MCF 10A (cell line): ENCODE measurements at regions not wholly inside any gene's neighbourhood (a gene's known extent, or its start where the extent isn't known, plus 50 kb on each side); places are given as distances from the start of the nearest gene placed in this dataset.
A peak's percentile ranks its signal among the peaks of the same experiment; 100 is the strongest.

Source experiments
- BruUV-seq: library from RNA; stranded (reverse); fragments of 400-500 nt; replicated peaks from 2 replicates; lab custom pipeline; 2021; lab: Mats Ljungman, UMichigan
- CTCF ChIA-PET: fragments of 300-600 bp; sonication (Branson Sonifier 250); formaldehyde crosslinking; extraction: SDS; loops from one replicate; lab custom pipeline; 2021; ENCODE audit warnings: antibody characterized with exemption, inconsistent platforms; lab: Yijun Ruan, JAX
- POLR2A ChIA-PET: fragments of 300-600, 350-650 bp; sonication (Branson Sonifier 250); formaldehyde crosslinking; extraction: SDS; loops from one replicate; lab custom pipeline; 2020; ENCODE audit warnings: antibody characterized with exemption, inconsistent platforms; lab: Yijun Ruan, JAX
- DNase-seq: peaks from one replicate; pipeline ENCODE4 v3.0.0-alpha.2; 2018; ENCODE audit not compliant: unreplicated experiment
- H3K27ac Mint-ChIP-seq: one replicate; pipeline ENCODE4 v1.8.0; 2022; ENCODE audit warnings: mild to moderate bottlenecking, low read depth, mixed read lengths; ENCODE audit not compliant: unreplicated experiment
- H3K27me3 Mint-ChIP-seq: one replicate; pipeline ENCODE4 v1.8.0; 2022; ENCODE audit warnings: mixed read lengths; ENCODE audit not compliant: insufficient read depth, unreplicated experiment
- H3K36me3 Mint-ChIP-seq: one replicate; pipeline ENCODE4 v1.8.0; 2022; ENCODE audit warnings: mild to moderate bottlenecking, moderate library complexity, mixed read lengths; ENCODE audit not compliant: insufficient read depth, unreplicated experiment
- H3K4me1 Mint-ChIP-seq: one replicate; pipeline ENCODE4 v1.8.0; 2022; ENCODE audit warnings: mixed read lengths; ENCODE audit not compliant: insufficient read depth, unreplicated experiment
- H3K4me3 Mint-ChIP-seq: one replicate; pipeline ENCODE4 v1.8.0; 2022; ENCODE audit warnings: mild to moderate bottlenecking, moderate library complexity, mixed read lengths; ENCODE audit not compliant: unreplicated experiment
- H3K9me3 Mint-ChIP-seq: one replicate; pipeline ENCODE4 v1.8.0; 2022; ENCODE audit warnings: mixed read lengths; ENCODE audit not compliant: unreplicated experiment
- intact Hi-C: fragments of 100-400 bp; cut with micrococcal nuclease; formaldehyde crosslinking; loops from 2 replicates; pipeline ENCODE4 v1.14.1; 2022
- TF ChIP-seq, protein P1 (sequence below): fragments of 200-600 bp; IDR thresholded peaks from one replicate; pipeline ENCODE4 v1.8.0; 2022; ENCODE audit warnings: antibody characterized with exemption, mild to moderate bottlenecking; ENCODE audit not compliant: unreplicated experiment

DNA sequence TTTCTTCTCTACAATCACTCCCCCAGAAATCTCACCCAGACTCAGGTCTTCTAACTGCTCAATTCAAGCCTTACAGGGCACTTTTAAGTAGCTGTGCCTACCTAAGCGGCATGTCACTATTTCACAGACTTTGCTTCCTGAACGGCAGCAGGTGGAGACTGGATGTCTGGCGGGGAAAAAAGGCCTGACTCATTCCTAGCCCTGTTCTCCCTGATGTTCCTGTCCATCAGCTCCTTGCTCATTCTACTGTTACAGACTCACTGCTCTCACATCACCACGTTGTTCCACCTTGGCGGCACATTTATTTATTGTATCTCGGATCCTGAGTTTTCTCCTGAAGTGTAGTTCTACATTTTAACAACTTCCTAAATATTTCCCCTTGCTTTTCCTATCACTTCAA, 52.6 kb upstream of the ATP11B start:
- no peaks in the 10 kb centered on the region for H3K9me3 Mint-ChIP-seq
- ChIA-PET CTCF (interaction anchor here (0.7 to 1.3 kb wide), 4 partner anchors 13 to 30 kb away, joined by 3 to 4 read pairs (median 3); no protein-coding TSS in a partner anchor), POLR2A (interaction anchor here (0.6 to 3.7 kb wide), 7 partner anchors 13 to 1828 kb away, joined by 3 to 10 read pairs (median 4); no protein-coding TSS in a partner anchor)
- no peak overlapping the region for H3K27ac Mint-ChIP-seq
- BruUV-seq: no TSS peak
- TF ChIP-seq, protein P1, sequence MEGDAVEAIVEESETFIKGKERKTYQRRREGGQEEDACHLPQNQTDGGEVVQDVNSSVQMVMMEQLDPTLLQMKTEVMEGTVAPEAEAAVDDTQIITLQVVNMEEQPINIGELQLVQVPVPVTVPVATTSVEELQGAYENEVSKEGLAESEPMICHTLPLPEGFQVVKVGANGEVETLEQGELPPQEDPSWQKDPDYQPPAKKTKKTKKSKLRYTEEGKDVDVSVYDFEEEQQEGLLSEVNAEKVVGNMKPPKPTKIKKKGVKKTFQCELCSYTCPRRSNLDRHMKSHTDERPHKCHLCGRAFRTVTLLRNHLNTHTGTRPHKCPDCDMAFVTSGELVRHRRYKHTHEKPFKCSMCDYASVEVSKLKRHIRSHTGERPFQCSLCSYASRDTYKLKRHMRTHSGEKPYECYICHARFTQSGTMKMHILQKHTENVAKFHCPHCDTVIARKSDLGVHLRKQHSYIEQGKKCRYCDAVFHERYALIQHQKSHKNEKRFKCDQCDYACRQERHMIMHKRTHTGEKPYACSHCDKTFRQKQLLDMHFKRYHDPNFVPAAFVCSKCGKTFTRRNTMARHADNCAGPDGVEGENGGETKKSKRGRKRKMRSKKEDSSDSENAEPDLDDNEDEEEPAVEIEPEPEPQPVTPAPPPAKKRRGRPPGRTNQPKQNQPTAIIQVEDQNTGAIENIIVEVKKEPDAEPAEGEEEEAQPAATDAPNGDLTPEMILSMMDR: no peak
- DNase-seq: peak; percentile 57
- H3K4me1 Mint-ChIP-seq: peaks cover 8% of the 10 kb centered on the region
- H3K4me3 Mint-ChIP-seq: no peak overlapping the region
- peaks cover 9% of the 10 kb centered on the region for H3K27me3 Mint-ChIP-seq
- no peaks in the 10 kb centered on the region for H3K36me3 Mint-ChIP-seq
- intact Hi-C loops: no loop called here

GRCh38 chr3:182741214-182741613, 52.1 kb upstream of the ATP11B start:
- peaks cover 8% of the 10 kb centered on the region for H3K4me1 Mint-ChIP-seq
- CTCF ChIA-PET: interaction anchor here (0.9 to 1.3 kb wide), 3 partner anchors 20 to 30 kb away, joined by 3 to 4 read pairs (median 3); no protein-coding TSS in a partner anchor
- no peak for DNase-seq
- intact Hi-C loops: no loop called here
- POLR2A ChIA-PET: interaction anchor here (0.6 to 3.7 kb wide), 6 partner anchors 13 to 53 kb away, joined by 3 to 10 read pairs (median 4); no protein-coding TSS in a partner anchor
- no TSS peak for BruUV-seq
- H3K36me3 Mint-ChIP-seq: no peaks in the 10 kb centered on the region
- no peak overlapping the region for H3K4me3 Mint-ChIP-seq
- no peak overlapping the region for H3K27ac Mint-ChIP-seq
- peaks cover 9% of the 10 kb centered on the region for H3K27me3 Mint-ChIP-seq
- TF ChIP-seq, protein P1: no peak
- H3K9me3 Mint-ChIP-seq: no peaks in the 10 kb centered on the region
